GM23338 (cell line): ENCODE measurements at regions not wholly inside any gene's neighbourhood (a gene's known extent, or its start where the extent isn't known, plus 50 kb on each side); places are given as distances from the start of the nearest gene placed in this dataset.

Experiments
- CREB1 ChIP-seq: fragments of 250-450 bp; sonication (Bioruptor Pico); IDR thresholded peaks from 2 replicates; pipeline ENCODE4 v1.5.0; 2020; ENCODE audit warnings: low read depth, mild to moderate bottlenecking, moderate library complexity
- CTCF ChIP-seq, 2 experiments: fragments of 200-600 bp in 1 of 2; sonication (generic) in 1 of 2; conservative IDR thresholded peaks; 2 replicates each; pipeline versions ENCODE4 v1.5.1 to v1.6.1; 2016 to 2017; ENCODE audit warnings: antibody characterized with exemption in 2 of 2, low read depth in 2 of 2, mild to moderate bottlenecking in 2 of 2, moderate library complexity in 1 of 2
- EZH2 ChIP-seq: fragments of 200-600 bp; sonication (generic); IDR thresholded peaks from one replicate; pipeline ENCODE4 v1.8.0; 2017; ENCODE audit warnings: antibody characterized with exemption, mild to moderate bottlenecking, low read depth; ENCODE audit not compliant: unreplicated experiment
- EZH2phosphoT487 ChIP-seq: fragments of 200-600 bp; sonication (generic); IDR thresholded peaks from one replicate; pipeline ENCODE4 v1.8.1; 2018; ENCODE audit warnings: antibody characterized with exemption; ENCODE audit not compliant: unreplicated experiment
- NANOG ChIP-seq: IDR thresholded peaks from 2 replicates; pipeline ENCODE4 v1.6.1; 2016; ENCODE audit warnings: antibody characterized with exemption, borderline replicate concordance
- POLR2AphosphoS5 ChIP-seq: IDR thresholded peaks from 2 replicates; pipeline ENCODE4 v1.6.1; 2016; ENCODE audit warnings: antibody characterized with exemption, low read depth
- REST ChIP-seq: IDR thresholded peaks from one replicate; pipeline ENCODE4 v1.6.1; 2018; ENCODE audit warnings: antibody characterized with exemption; ENCODE audit not compliant: unreplicated experiment
- ZNF114 ChIP-seq: fragments of 250-450 bp; sonication (Bioruptor Pico); IDR thresholded peaks from 2 replicates; pipeline ENCODE4 v1.5.0; 2020; ENCODE audit warnings: mild to moderate bottlenecking, moderate library complexity

- TF ChIP-seq CTCF (conservative IDR thresholded peaks at IDR 0.05; ENCODE audit: low read depth in 2 of 2) (no peak), EZH2phosphoT487 (no peak), REST (no peak), NANOG (no peak), POLR2AphosphoS5 (no peak), EZH2 (no peak), ZNF114 (CRISPR knock-in tag) (no peak), CREB1 (no peak)
These were observed 499.9 kb upstream of the LMCD1 start for GRCh38 chr3:8001712-8002111.
